ENCODE measurements at regions not wholly inside any gene's neighbourhood (a gene's known extent, or its start where the extent isn't known, plus 50 kb on each side); places are given as distances from the start of the nearest gene placed in this dataset.

DNA sequence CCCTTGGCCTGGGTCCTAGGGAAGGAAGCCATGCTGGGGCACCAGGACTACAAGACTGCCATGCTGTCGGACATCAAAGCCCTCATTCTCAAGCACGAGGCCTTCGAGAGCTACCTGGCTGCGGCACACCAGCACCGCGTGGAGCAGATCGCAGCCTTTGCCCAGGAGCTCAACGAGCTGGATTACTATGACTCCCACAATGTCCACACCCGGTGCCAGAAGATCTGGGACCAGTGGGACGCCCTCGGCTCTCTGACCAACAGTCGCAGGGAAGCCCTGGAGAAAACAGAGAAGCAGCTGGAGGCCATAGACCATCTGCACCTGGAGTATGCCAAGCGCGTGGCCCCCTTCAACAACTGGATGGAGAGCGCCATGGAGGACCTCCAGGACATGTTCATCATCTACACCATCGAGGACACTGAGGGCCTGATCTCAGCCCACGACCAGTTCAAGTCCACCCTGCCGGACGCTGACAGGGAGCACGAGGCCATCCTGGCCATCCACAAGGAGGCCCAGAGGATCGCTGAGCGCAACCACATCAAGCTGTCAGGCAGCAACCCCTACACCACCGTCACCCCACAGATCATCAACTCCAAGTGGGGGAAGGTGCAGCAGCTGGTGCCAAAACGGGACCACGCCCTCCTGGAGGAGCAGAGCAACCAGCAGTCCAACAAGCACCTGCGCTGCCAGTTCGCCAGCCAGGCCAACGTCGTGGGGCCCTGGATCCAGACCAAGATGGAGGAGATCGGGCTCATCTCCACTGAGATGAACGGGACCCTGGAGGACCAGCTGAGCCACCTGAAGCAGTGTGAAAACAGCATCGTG, 487.0 kb downstream of the TRAM1L1 start:
- TF ChIP-seq, protein P1, sequence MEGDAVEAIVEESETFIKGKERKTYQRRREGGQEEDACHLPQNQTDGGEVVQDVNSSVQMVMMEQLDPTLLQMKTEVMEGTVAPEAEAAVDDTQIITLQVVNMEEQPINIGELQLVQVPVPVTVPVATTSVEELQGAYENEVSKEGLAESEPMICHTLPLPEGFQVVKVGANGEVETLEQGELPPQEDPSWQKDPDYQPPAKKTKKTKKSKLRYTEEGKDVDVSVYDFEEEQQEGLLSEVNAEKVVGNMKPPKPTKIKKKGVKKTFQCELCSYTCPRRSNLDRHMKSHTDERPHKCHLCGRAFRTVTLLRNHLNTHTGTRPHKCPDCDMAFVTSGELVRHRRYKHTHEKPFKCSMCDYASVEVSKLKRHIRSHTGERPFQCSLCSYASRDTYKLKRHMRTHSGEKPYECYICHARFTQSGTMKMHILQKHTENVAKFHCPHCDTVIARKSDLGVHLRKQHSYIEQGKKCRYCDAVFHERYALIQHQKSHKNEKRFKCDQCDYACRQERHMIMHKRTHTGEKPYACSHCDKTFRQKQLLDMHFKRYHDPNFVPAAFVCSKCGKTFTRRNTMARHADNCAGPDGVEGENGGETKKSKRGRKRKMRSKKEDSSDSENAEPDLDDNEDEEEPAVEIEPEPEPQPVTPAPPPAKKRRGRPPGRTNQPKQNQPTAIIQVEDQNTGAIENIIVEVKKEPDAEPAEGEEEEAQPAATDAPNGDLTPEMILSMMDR (conservative IDR thresholded peaks at IDR 0.05 in 1 of 2, IDR thresholded peaks at IDR 0.05 in 1 of 2; ENCODE audit: extremely low read depth in 1 of 2, insufficient read depth in 1 of 2, low read depth in 1 of 2, low read length in 2 of 2): no peak
- no peak for TF ChIP-seq EZH2 (IDR thresholded peaks at IDR 0.05; ENCODE audit: borderline replicate concordance, low read length)

All from mammary epithelial cell (primary cell).